Mesenteric fat pad (tissue), 1 donor: ENCODE measurements at regions not wholly inside any gene's neighbourhood (a gene's known extent, or its start where the extent isn't known, plus 50 kb on each side); places are given as distances from the start of the nearest gene placed in this dataset.
"Not testable (repeated sequence)": the region's sequence is repeated elsewhere in the genome, so short reads cannot be mapped to it uniquely, and the experiment has no call there.

Experiments used
- DNase-seq: peaks from one replicate; pipeline ENCODE4 v3.0.0-alpha.2; 2020; ENCODE audit warnings: low spot score
- donor health status: DM: yes; HTN: yes; CAD: no.

- DNase-seq: not testable (repeated sequence)
Observed at GRCh38 chr4:9505341-9505740, 61.1 kb downstream of the DEFB131A start.

GRCh38 chr4:9506672-9507071 is 62.5 kb downstream of the DEFB131A start:
- not testable (repeated sequence) for DNase-seq

- not testable (repeated sequence) for DNase-seq
Observed at GRCh38 chr4:9512941-9513340, 68.7 kb downstream of the DEFB131A start.

- not testable (repeated sequence) for DNase-seq
Observed at GRCh38 chr4:9519631-9520030, 75.4 kb downstream of the DEFB131A start.

GRCh38 chr4:9522903-9523302 is 78.7 kb downstream of the DEFB131A start:
- DNase-seq: not testable (repeated sequence)

- not testable (repeated sequence) for DNase-seq
Observed at GRCh38 chr4:9524406-9524805, 80.2 kb downstream of the DEFB131A start.

GRCh38 chr4:9532134-9532862 is 88.1 kb downstream of the DEFB131A start:
- peak; percentile 94 for DNase-seq

GRCh38 chr4:9532863-9533192 is 88.6 kb downstream of the DEFB131A start:
- DNase-seq: not testable (repeated sequence)

- DNase-seq: not testable (repeated sequence)
Observed at GRCh38 chr4:9537101-9537500, 92.9 kb downstream of the DEFB131A start.

GRCh38 chr4:9539939-9540520 is 95.8 kb downstream of the DEFB131A start:
- DNase-seq: not testable (repeated sequence)

- not testable (repeated sequence) for DNase-seq
Observed at GRCh38 chr4:9541388-9541915, 97.2 kb downstream of the DEFB131A start.

GRCh38 chr4:9544851-9545250 is 100.6 kb downstream of the DEFB131A start:
- DNase-seq: not testable (repeated sequence)

GRCh38 chr4:9547470-9547869 is 103.3 kb downstream of the DEFB131A start:
- DNase-seq: not testable (repeated sequence)

- not testable (repeated sequence) for DNase-seq
Observed at GRCh38 chr4:9556076-9556475, 111.9 kb downstream of the DEFB131A start.

GRCh38 chr4:9577869-9578268 is 133.7 kb downstream of the DEFB131A start:
- DNase-seq: not testable (repeated sequence)

- DNase-seq: not testable (repeated sequence)
Observed at GRCh38 chr4:9582880-9583279, 138.7 kb downstream of the DEFB131A start.

- DNase-seq: no peak
Observed at GRCh38 chr4:9592010-9592409, 147.8 kb downstream of the DEFB131A start.

- DNase-seq: no peak
Observed at GRCh38 chr4:9594948-9595347, 150.7 kb downstream of the DEFB131A start.

- not testable (repeated sequence) for DNase-seq
Observed at GRCh38 chr4:9595531-9595930, 151.3 kb downstream of the DEFB131A start.

- DNase-seq: no peak
Observed at GRCh38 chr4:9599266-9599665, 155.1 kb downstream of the DEFB131A start.

GRCh38 chr4:9600246-9600645 is 156.0 kb downstream of the DEFB131A start:
- DNase-seq: no peak

GRCh38 chr4:9602389-9602914 is 158.2 kb downstream of the DEFB131A start:
- DNase-seq: no peak
